HepG2 (cell line): ENCODE measurements at regions not wholly inside any gene's neighbourhood (a gene's known extent, or its start where the extent isn't known, plus 50 kb on each side); places are given as distances from the start of the nearest gene placed in this dataset.

Experiments
- ASH2L ChIP-seq: fragments of 300-600, 200-600 bp; sonication (generic); IDR thresholded peaks from 2 replicates; pipeline ENCODE4 v1.7.0; 2017; ENCODE audit warnings: low read depth, mild to moderate bottlenecking, moderate library complexity, mixed read lengths, low read length; ENCODE audit not compliant: insufficient read length
- FOXK1 ChIP-seq: sonication (generic); formaldehyde crosslinking; IDR thresholded peaks from 2 replicates; pipeline ENCODE4 v1.4.0; 2020; ENCODE audit warnings: low read depth, missing genetic modification reagents, borderline replicate concordance
- HNF4G ChIP-seq, 2 experiments: sonication (generic) in 1 of 2; formaldehyde crosslinking in 1 of 2; IDR thresholded peaks; 2 replicates each; pipeline versions ENCODE4 v1.4.0 to v1.6.1; 2011 to 2020; ENCODE audit warnings: borderline replicate concordance in 2 of 2, low read depth in 2 of 2, mild to moderate bottlenecking in 2 of 2, low read length in 1 of 2, missing genetic modification reagents in 1 of 2, moderate library complexity in 1 of 2
- NR1H2 ChIP-seq: sonication (generic); formaldehyde crosslinking; IDR thresholded peaks from 2 replicates; pipeline ENCODE4 v1.8.1; 2022; ENCODE audit warnings: low read depth, missing genetic modification reagents, borderline replicate concordance
- PRMT3 ChIP-seq: sonication (generic); formaldehyde crosslinking; IDR thresholded peaks from 2 replicates; pipeline ENCODE4 v1.8.1; 2022; ENCODE audit warnings: low read depth, mild to moderate bottlenecking, moderate library complexity, missing genetic modification reagents, borderline replicate concordance
- STAG1 ChIP-seq: sonication (generic); formaldehyde crosslinking; IDR thresholded peaks from 2 replicates; pipeline ENCODE4 v1.4.0; 2020; ENCODE audit warnings: missing genetic modification reagents
- SYNCRIP ChIP-seq: fragments of 200-400 bp; formaldehyde crosslinking; IDR thresholded peaks from 2 replicates; pipeline ENCODE4 v1.6.1; 2018; ENCODE audit warnings: mild to moderate bottlenecking, low read depth, low read length; ENCODE audit not compliant: insufficient read depth
- ZBTB8A ChIP-seq: sonication (generic); formaldehyde crosslinking; IDR thresholded peaks from 2 replicates; pipeline ENCODE4 v1.4.0; 2020; ENCODE audit warnings: mild to moderate bottlenecking, low read depth, missing genetic modification reagents, borderline replicate concordance
- ZHX2 ChIP-seq, 2 experiments: sonication (generic) in 1 of 2; formaldehyde crosslinking in 1 of 2; IDR thresholded peaks; 2 replicates each; pipeline versions ENCODE4 v1.6.1 to v1.9.0; 2014 to 2022; ENCODE audit warnings: antibody characterized with exemption in 1 of 2, borderline replicate concordance in 1 of 2, inconsistent platforms in 1 of 2, low read depth in 1 of 2, missing genetic modification reagents in 1 of 2
- ZNF337 ChIP-seq: sonication (generic); formaldehyde crosslinking; IDR thresholded peaks from 2 replicates; pipeline ENCODE4 v1.5.1; 2020; ENCODE audit warnings: missing genetic modification reagents, low read depth, mild to moderate bottlenecking, borderline replicate concordance
- ZNF768 ChIP-seq: sonication (generic); formaldehyde crosslinking; IDR thresholded peaks from 2 replicates; pipeline ENCODE4 v1.4.0; 2020; ENCODE audit warnings: missing genetic modification reagents
- ZNF816 ChIP-seq: sonication (generic); formaldehyde crosslinking; IDR thresholded peaks from 2 replicates; pipeline ENCODE4 v1.8.0; 2022; ENCODE audit warnings: missing genetic modification reagents, mild to moderate bottlenecking, borderline replicate concordance
- TF ChIP-seq, protein P1 (sequence below): sonication (generic); formaldehyde crosslinking; IDR thresholded peaks from 2 replicates; pipeline ENCODE4 v1.4.0; 2020; ENCODE audit warnings: mild to moderate bottlenecking, missing genetic modification reagents, borderline replicate concordance
- TF ChIP-seq, protein P2 (sequence below): sonication (generic); formaldehyde crosslinking; IDR thresholded peaks from 2 replicates; pipeline ENCODE4 v1.5.0; 2020; ENCODE audit warnings: mild to moderate bottlenecking, low read depth, missing genetic modification reagents, borderline replicate concordance
- TF ChIP-seq, protein P3 (sequence below): sonication (generic); formaldehyde crosslinking; IDR thresholded peaks from 2 replicates; pipeline ENCODE4 v1.8.0; 2022; ENCODE audit warnings: missing genetic modification reagents, mild to moderate bottlenecking, borderline replicate concordance
- TF ChIP-seq, protein P4 (sequence below): sonication (generic); formaldehyde crosslinking; IDR thresholded peaks from 2 replicates; pipeline ENCODE4 v1.8.1; 2022; ENCODE audit warnings: mild to moderate bottlenecking, missing genetic modification reagents

DNA sequence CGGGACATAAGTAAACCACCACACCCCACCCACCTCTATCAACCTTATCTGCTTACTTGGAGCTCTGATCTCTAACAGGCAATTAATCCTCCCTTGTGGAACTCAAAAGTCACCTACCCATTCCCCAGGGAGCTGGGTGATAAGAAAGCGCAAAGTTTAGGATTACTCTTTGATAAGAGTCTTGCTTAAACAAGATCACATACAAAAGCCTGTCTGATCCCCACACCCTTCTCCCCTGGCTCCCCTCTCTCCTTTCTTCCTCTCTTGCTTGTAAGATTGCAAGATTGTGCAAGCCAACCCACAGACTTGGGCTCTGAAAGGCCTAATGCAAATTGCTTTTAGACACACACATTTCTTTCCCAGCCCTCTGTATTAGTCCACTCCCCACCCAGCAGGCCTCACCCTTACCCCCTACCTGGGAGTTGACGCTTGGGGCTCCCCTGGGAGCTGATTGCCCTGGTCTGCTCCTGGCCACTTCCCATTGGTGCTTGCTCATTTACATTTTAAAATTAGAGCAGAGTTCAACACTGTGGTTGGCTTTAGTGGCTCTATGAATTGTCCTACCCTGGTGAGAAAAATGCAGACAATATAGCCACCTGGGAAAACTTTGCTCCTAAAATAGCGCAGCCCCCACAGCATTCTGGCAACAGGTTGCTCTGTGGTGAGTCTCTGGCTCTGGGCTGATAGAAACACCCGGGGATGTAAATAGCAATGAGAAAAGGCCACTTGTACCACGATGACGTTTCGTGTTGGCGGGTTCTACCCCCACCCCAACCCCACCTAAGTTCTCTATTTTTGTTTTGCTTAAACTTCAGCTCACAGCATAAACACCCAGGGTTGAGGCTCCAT lies 58.9 kb upstream of the EPCAM start (continued):
- TF ChIP-seq, protein P1, sequence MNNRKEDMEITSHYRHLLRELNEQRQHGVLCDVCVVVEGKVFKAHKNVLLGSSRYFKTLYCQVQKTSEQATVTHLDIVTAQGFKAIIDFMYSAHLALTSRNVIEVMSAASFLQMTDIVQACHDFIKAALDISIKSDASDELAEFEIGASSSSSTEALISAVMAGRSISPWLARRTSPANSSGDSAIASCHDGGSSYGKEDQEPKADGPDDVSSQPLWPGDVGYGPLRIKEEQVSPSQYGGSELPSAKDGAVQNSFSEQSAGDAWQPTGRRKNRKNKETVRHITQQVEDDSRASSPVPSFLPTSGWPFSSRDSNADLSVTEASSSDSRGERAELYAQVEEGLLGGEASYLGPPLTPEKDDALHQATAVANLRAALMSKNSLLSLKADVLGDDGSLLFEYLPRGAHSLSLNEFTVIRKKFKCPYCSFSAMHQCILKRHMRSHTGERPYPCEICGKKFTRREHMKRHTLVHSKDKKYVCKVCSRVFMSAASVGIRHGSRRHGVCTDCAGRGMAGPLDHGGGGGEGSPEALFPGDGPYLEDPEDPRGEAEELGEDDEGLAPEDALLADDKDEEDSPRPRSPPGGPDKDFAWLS (CRISPR knock-in tag), result no peak
- TF ChIP-seq ASH2L (peak; percentile 59), HNF4G (IDR thresholded peaks at IDR 0.05; ENCODE audit: borderline replicate concordance, low read depth, low read length) (peak; percentile 88), HNF4G (CRISPR knock-in tag; IDR thresholded peaks at IDR 0.05; ENCODE audit: borderline replicate concordance, low read depth) (no peak; the same call in 1 of the 2 replicates), ZBTB8A (no peak), STAG1 (CRISPR knock-in tag) (0 out of 2 replicates have a peak, but pooled peaks have one; percentile 9), NR1H2 (CRISPR knock-in tag) (no peak), FOXK1 (CRISPR knock-in tag) (no peak), ZNF768 (CRISPR knock-in tag) (no peak), PRMT3 (no peak; the same call in 1 of the 2 replicates), ZNF337 (CRISPR knock-in tag) (no peak), ZHX2 (IDR thresholded peaks at IDR 0.05; ENCODE audit: low read depth) (no peak), ZHX2 (CRISPR knock-in tag; IDR thresholded peaks at IDR 0.05; ENCODE audit: borderline replicate concordance) (no peak), SYNCRIP (no peak), ZNF816 (no peak)
- TF ChIP-seq, protein P2, sequence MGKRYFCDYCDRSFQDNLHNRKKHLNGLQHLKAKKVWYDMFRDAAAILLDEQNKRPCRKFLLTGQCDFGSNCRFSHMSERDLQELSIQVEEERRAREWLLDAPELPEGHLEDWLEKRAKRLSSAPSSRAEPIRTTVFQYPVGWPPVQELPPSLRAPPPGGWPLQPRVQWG (CRISPR knock-in tag), result no peak
- TF ChIP-seq, protein P3, sequence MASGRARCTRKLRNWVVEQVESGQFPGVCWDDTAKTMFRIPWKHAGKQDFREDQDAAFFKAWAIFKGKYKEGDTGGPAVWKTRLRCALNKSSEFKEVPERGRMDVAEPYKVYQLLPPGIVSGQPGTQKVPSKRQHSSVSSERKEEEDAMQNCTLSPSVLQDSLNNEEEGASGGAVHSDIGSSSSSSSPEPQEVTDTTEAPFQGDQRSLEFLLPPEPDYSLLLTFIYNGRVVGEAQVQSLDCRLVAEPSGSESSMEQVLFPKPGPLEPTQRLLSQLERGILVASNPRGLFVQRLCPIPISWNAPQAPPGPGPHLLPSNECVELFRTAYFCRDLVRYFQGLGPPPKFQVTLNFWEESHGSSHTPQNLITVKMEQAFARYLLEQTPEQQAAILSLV, result no peak
- TF ChIP-seq, protein P4, sequence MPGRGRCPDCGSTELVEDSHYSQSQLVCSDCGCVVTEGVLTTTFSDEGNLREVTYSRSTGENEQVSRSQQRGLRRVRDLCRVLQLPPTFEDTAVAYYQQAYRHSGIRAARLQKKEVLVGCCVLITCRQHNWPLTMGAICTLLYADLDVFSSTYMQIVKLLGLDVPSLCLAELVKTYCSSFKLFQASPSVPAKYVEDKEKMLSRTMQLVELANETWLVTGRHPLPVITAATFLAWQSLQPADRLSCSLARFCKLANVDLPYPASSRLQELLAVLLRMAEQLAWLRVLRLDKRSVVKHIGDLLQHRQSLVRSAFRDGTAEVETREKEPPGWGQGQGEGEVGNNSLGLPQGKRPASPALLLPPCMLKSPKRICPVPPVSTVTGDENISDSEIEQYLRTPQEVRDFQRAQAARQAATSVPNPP (CRISPR knock-in tag), result no peak
